IMR-90 (cell line): ENCODE measurements at regions not wholly inside any gene's neighbourhood (a gene's known extent, or its start where the extent isn't known, plus 50 kb on each side); places are given as distances from the start of the nearest gene placed in this dataset.

Experiments
- ATAC-seq: fragments of 200-7000 bp; cut with Tn5 transposase; 2 replicates; pipeline ENCODE4 v1.9.1; 2020; ENCODE audit warnings: low read depth, mild to moderate bottlenecking, moderate library complexity
- BruUV-seq: library from RNA; stranded (reverse); fragments of 400-500 nt; replicated peaks from 2 replicates; lab custom pipeline; 2021; lab: Mats Ljungman, UMichigan
- CTCF ChIA-PET: fragments of 300-600 bp; formaldehyde crosslinking; extraction: SDS; loops from one replicate; lab custom pipeline; 2021; ENCODE audit warnings: antibody characterized with exemption; lab: Yijun Ruan, JAX
- POLR2A ChIA-PET: fragments of 300-600 bp; sonication (Branson Sonifier 250); formaldehyde crosslinking; loops from one replicate; lab custom pipeline; 2022; ENCODE audit warnings: antibody characterized with exemption; ENCODE audit not compliant: unreplicated experiment; lab: Charles Lee
- DNase-seq: peaks from one replicate; pipeline ENCODE4 v3.0.0; 2013
- H2AFZ ChIP-seq: replicated peaks from 2 replicates; pipeline ENCODE3; 2013; ENCODE audit warnings: low read length, mild to moderate bottlenecking; ENCODE audit not compliant: poor library complexity
- H2AK5ac ChIP-seq: 2 replicates; pipeline ENCODE4 v1.6.1; 2013; ENCODE audit warnings: low read depth, low read length, inconsistent platforms
- H2AK9ac ChIP-seq: replicated peaks from 2 replicates; pipeline ENCODE3; 2013; ENCODE audit warnings: mild to moderate bottlenecking, low read depth, low read length, moderate library complexity; ENCODE audit not compliant: poor library complexity
- H2BK120ac ChIP-seq: 2 replicates; pipeline ENCODE4 v1.6.1; 2013; ENCODE audit warnings: low read depth, low read length, inconsistent platforms
- H2BK15ac ChIP-seq: 3 replicates; pipeline ENCODE4 v1.6.1; 2013; ENCODE audit warnings: low read depth, low read length, inconsistent platforms
- H2BK20ac ChIP-seq: 2 replicates; pipeline ENCODE4 v1.6.1; 2013; ENCODE audit warnings: low read depth, mild to moderate bottlenecking, inconsistent platforms, low read length, moderate library complexity
- H2BK5ac ChIP-seq: 2 replicates; pipeline ENCODE4 v1.6.1; 2013; ENCODE audit warnings: mild to moderate bottlenecking, low read depth, low read length, inconsistent platforms; ENCODE audit not compliant: poor library complexity, severe bottlenecking
- H3K14ac ChIP-seq: replicated peaks from 2 replicates; pipeline ENCODE4 v1.6.1; 2013; ENCODE audit warnings: low read depth, low read length, inconsistent platforms
- H3K18ac ChIP-seq: 2 replicates; pipeline ENCODE4 v1.6.1; 2013; ENCODE audit warnings: low read depth, low read length, control low read depth
- H3K23ac ChIP-seq: 2 replicates; pipeline ENCODE4 v1.6.1; 2013; ENCODE audit warnings: low read depth, low read length, inconsistent platforms
- H3K27ac ChIP-seq: 2 replicates; pipeline ENCODE4 v1.5.1; 2013; ENCODE audit warnings: mild to moderate bottlenecking, control low read depth, low read length; ENCODE audit not compliant: insufficient read depth
- H3K27me3 ChIP-seq: 2 replicates; pipeline ENCODE4 v1.6.1; 2013; ENCODE audit warnings: low read length; ENCODE audit not compliant: control insufficient read depth, insufficient read depth
- H3K36me3 ChIP-seq: 2 replicates; pipeline ENCODE4 v1.6.1; 2013; ENCODE audit warnings: low read length, mixed read lengths; ENCODE audit not compliant: control insufficient read depth, insufficient read depth
- H3K4ac ChIP-seq: 2 replicates; pipeline ENCODE4 v1.6.1; 2013; ENCODE audit warnings: low read depth, low read length, inconsistent platforms
- H3K4me1 ChIP-seq: 2 replicates; pipeline ENCODE4 v1.6.1; 2013; ENCODE audit warnings: low read length, mixed read lengths; ENCODE audit not compliant: control insufficient read depth, insufficient read depth
- H3K4me2 ChIP-seq: 2 replicates; pipeline ENCODE4 v1.6.1; 2013; ENCODE audit warnings: low read depth, mild to moderate bottlenecking, control low read depth, low read length, moderate library complexity
- H3K4me3 ChIP-seq: 2 replicates; pipeline ENCODE4 v1.5.1; 2013; ENCODE audit warnings: low read depth, mild to moderate bottlenecking, control low read depth, low read length, moderate library complexity; ENCODE audit not compliant: insufficient read depth
- H3K56ac ChIP-seq: 2 replicates; pipeline ENCODE4 v1.6.1; 2013; ENCODE audit warnings: low read length, inconsistent platforms; ENCODE audit not compliant: insufficient read depth; ENCODE audit errors: extremely low read depth
- H3K79me1 ChIP-seq, 2 experiments: 2 replicates each; pipeline ENCODE4 v1.6.1; 2013; ENCODE audit warnings: low read length in 2 of 2, inconsistent platforms in 1 of 2, low read depth in 1 of 2
- H3K9ac ChIP-seq: 2 replicates; pipeline ENCODE4 v1.6.1; 2013; ENCODE audit warnings: low read depth, low read length, control low read depth
- H3K9me1 ChIP-seq: 2 replicates; pipeline ENCODE4 v1.6.1; 2013; ENCODE audit warnings: low read length, inconsistent platforms; ENCODE audit not compliant: insufficient read depth
- H3K9me3 ChIP-seq: 2 replicates; pipeline ENCODE4 v1.6.1; 2013; ENCODE audit warnings: low read length; ENCODE audit not compliant: control insufficient read depth, insufficient read depth
- H4K20me1 ChIP-seq: 2 replicates; pipeline ENCODE4 v1.6.1; 2013; ENCODE audit warnings: low read length, inconsistent platforms; ENCODE audit not compliant: insufficient read depth
- H4K5ac ChIP-seq: 2 replicates; pipeline ENCODE4 v1.6.1; 2013; ENCODE audit warnings: mild to moderate bottlenecking, low read depth, low read length, control low read depth
- H4K8ac ChIP-seq, 2 experiments: 2 replicates each; pipeline ENCODE4 v1.6.1; 2013; ENCODE audit warnings: low read depth in 2 of 2, low read length in 2 of 2, control low read depth in 1 of 2, inconsistent platforms in 1 of 2
- H4K91ac ChIP-seq: 2 replicates; pipeline ENCODE4 v1.6.1; 2013; ENCODE audit warnings: low read depth, low read length, inconsistent platforms; ENCODE audit not compliant: insufficient read depth
- BHLHE40 ChIP-seq: fragments of 150-350 bp; IDR thresholded peaks from 2 replicates; pipeline ENCODE4 v1.6.1; 2016; ENCODE audit warnings: mild to moderate bottlenecking, low read depth, low read length
- CEBPB ChIP-seq: IDR thresholded peaks from 2 replicates; pipeline ENCODE4 v1.6.1; 2012; ENCODE audit warnings: low read depth, low read length, improper control_type of control experiment
- CHD1 ChIP-seq: IDR thresholded peaks from 2 replicates; pipeline ENCODE4 v1.6.1; 2012; ENCODE audit warnings: low read depth, low read length, improper control_type of control experiment
- CTCF ChIP-seq: conservative IDR thresholded peaks from 2 replicates; pipeline ENCODE4 v1.5.1; 2012; ENCODE audit warnings: mild to moderate bottlenecking, low read depth, low read length, improper control_type of control experiment
- ELK1 ChIP-seq: fragments of 150-350 bp; IDR thresholded peaks from 2 replicates; pipeline ENCODE4 v1.6.1; 2016; ENCODE audit warnings: low read depth, mild to moderate bottlenecking, low read length, moderate library complexity, borderline replicate concordance
- MAFK ChIP-seq: IDR thresholded peaks from 2 replicates; pipeline ENCODE4 v1.6.1; 2012; ENCODE audit warnings: low read depth, low read length, improper control_type of control experiment
- MAZ ChIP-seq: IDR thresholded peaks from 2 replicates; pipeline ENCODE4 v1.6.1; 2012; ENCODE audit warnings: low read depth, mild to moderate bottlenecking, low read length, improper control_type of control experiment, moderate library complexity, borderline replicate concordance
- MXI1 ChIP-seq: IDR thresholded peaks from 2 replicates; pipeline ENCODE4 v1.6.1; 2012; ENCODE audit warnings: low read depth, mild to moderate bottlenecking, low read length, moderate library complexity, borderline replicate concordance
- NFE2L2 ChIP-seq: fragments of 150-350 bp; IDR thresholded peaks from 2 replicates; pipeline ENCODE4 v1.6.1; 2016; ENCODE audit warnings: low read depth, mild to moderate bottlenecking, low read length
- POLR2A ChIP-seq: IDR thresholded peaks from 2 replicates; pipeline ENCODE4 v1.6.1; 2012; ENCODE audit warnings: mild to moderate bottlenecking, low read depth, low read length
- RAD21 ChIP-seq: IDR thresholded peaks from 2 replicates; pipeline ENCODE4 v1.6.1; 2012; ENCODE audit warnings: low read length, improper control_type of control experiment
- RCOR1 ChIP-seq: IDR thresholded peaks from 2 replicates; pipeline ENCODE4 v1.6.1; 2012; ENCODE audit warnings: mild to moderate bottlenecking, low read length, improper control_type of control experiment; ENCODE audit not compliant: insufficient replicate concordance
- RFX5 ChIP-seq: IDR thresholded peaks from 2 replicates; pipeline ENCODE4 v1.8.0; 2012; ENCODE audit warnings: low read depth, mild to moderate bottlenecking, low read length, moderate library complexity
- WGBS, 2 experiments: methylation state at CpG; one replicate each; pipeline versions ENCODE4 v1.1.5 to v1.1.7; 2013; ENCODE audit warnings: missing lambda C conversion rate in 2 of 2; ENCODE audit not compliant: insufficient read length in 1 of 2; ENCODE audit errors: extremely low coverage in 2 of 2; 5-methylcytosine and 5-hydroxymethylcytosine counted together
- dilution Hi-C: fragments of 300-500 bp; cut with HindIII; formaldehyde crosslinking; loops from one replicate; pipeline ENCODE4 v1.14.3; 2018; ENCODE audit warnings: low sequenced_read_pairs; ENCODE audit not compliant: unreplicated experiment
- in situ Hi-C: fragments of 300-500 bp; cut with MboI; formaldehyde crosslinking; loops from 3 replicates; pipeline ENCODE4 v1.14.3; 2019; ENCODE audit warnings: low sequenced_read_pairs, inconsistent platforms, mixed read lengths
- intact Hi-C: fragments of 100-400 bp; cut with micrococcal nuclease; formaldehyde crosslinking; loops from 2 replicates; pipeline ENCODE4 v1.10.0; 2022

- WGBS, 2 experiments: no CpG with 5 or more reads among the region's 1 CpG
- in situ Hi-C loops (no loop called here), intact Hi-C loops (no loop called here)
These were observed 50.6 kb upstream of the DEUP1 start for GRCh38 chr11:93279851-93280347.

More at GRCh38 chr11:93279851-93280347, 50.6 kb upstream of the DEUP1 start:
- H2AK5ac ChIP-seq: no peak overlapping the region
- no peak for ATAC-seq
- H3K4me3 ChIP-seq: no peak overlapping the region
- H2AK9ac ChIP-seq: no peak overlapping the region
- dilution Hi-C loops: no loop called here
- H2AFZ ChIP-seq: no peak overlapping the region
- no peak overlapping the region for H2BK5ac ChIP-seq
- CTCF ChIA-PET: no interaction called here
- no peaks in the 10 kb centered on the region for H3K27me3 ChIP-seq
- no peak overlapping the region for H3K18ac ChIP-seq
- no peak overlapping the region for H3K14ac ChIP-seq
- H3K4me1 ChIP-seq: no peaks in the 10 kb centered on the region
- H3K36me3 ChIP-seq: no peaks in the 10 kb centered on the region
- no peak overlapping the region for H2BK120ac ChIP-seq
- no peak overlapping the region for H4K5ac ChIP-seq
- no peak overlapping the region for H3K23ac ChIP-seq
- no TSS peak for BruUV-seq
- H3K27ac ChIP-seq: no peak overlapping the region
- no peak overlapping the region for H3K4ac ChIP-seq
- no peak for DNase-seq
- H4K91ac ChIP-seq: no peak overlapping the region
- no peaks in the 10 kb centered on the region for H3K9me3 ChIP-seq
- no peaks in the 10 kb centered on the region for H3K9me1 ChIP-seq
- no peak overlapping the region for H3K56ac ChIP-seq
- no peak overlapping the region for H3K9ac ChIP-seq
- no peak overlapping the region for H3K4me2 ChIP-seq
- no peak for TF ChIP-seq MXI1
- no peak for TF ChIP-seq RFX5
- TF ChIP-seq MAFK: no peak
- no peak for TF ChIP-seq CTCF
- TF ChIP-seq ELK1: no peak
- no peak for TF ChIP-seq POLR2A
- TF ChIP-seq RCOR1: no peak
- TF ChIP-seq CHD1: no peak
- no peak for TF ChIP-seq CEBPB
- TF ChIP-seq RAD21: no peak
- TF ChIP-seq NFE2L2: no peak
- no peak for TF ChIP-seq BHLHE40
- no peak for TF ChIP-seq MAZ
- H3K79me1 ChIP-seq: no peaks in the 10 kb centered on the region
- H2BK20ac ChIP-seq: no peak overlapping the region
- no peaks in the 10 kb centered on the region for H4K20me1 ChIP-seq
- H4K8ac ChIP-seq: no peak overlapping the region
- POLR2A ChIA-PET: no interaction called here
- H2BK15ac ChIP-seq: no peak overlapping the region
